Liver (tissue), 8 donors: ENCODE measurements at regions not wholly inside any gene's neighbourhood (a gene's known extent, or its start where the extent isn't known, plus 50 kb on each side); places are given as distances from the start of the nearest gene placed in this dataset.
"Not testable (repeated sequence)": the region's sequence is repeated elsewhere in the genome, so short reads cannot be mapped to it uniquely, and the experiment has no call there.

ENCODE experiments used
- DNase-seq: peaks from one replicate; pipeline ENCODE4 v3.0.0-alpha.2; 2017; ENCODE audit warnings: low spot score
- H3K27ac ChIP-seq, 2 donors: one replicate each; pipeline ENCODE4 v1.7.0; 2013; ENCODE audit warnings: inconsistent platforms in 2 of 2, low read length in 2 of 2, control low read depth in 1 of 2, low read depth in 1 of 2, mild to moderate bottlenecking in 1 of 2
- H3K27me3 ChIP-seq, 4 donors: one replicate each; pipeline versions ENCODE4 v1.6.1 to v1.7.0; 2013; ENCODE audit warnings: low read length in 3 of 4, inconsistent platforms in 1 of 4, mild to moderate bottlenecking in 1 of 4, moderate library complexity in 1 of 4; ENCODE audit not compliant: control insufficient read depth in 4 of 4, insufficient read depth in 4 of 4
- H3K36me3 ChIP-seq, 4 donors: one replicate each; pipeline versions ENCODE4 v1.6.1 to v1.7.0; 2013; ENCODE audit warnings: low read length in 3 of 4, mild to moderate bottlenecking in 3 of 4, low read depth in 1 of 4, moderate library complexity in 1 of 4; ENCODE audit not compliant: control insufficient read depth in 4 of 4, insufficient read depth in 3 of 4
- H3K4me1 ChIP-seq, 4 donors: one replicate each; pipeline versions ENCODE4 v1.6.1 to v1.7.0; 2013; ENCODE audit warnings: low read length in 3 of 4, mild to moderate bottlenecking in 3 of 4, moderate library complexity in 1 of 4; ENCODE audit not compliant: control insufficient read depth in 4 of 4, insufficient read depth in 4 of 4
- H3K4me3 ChIP-seq, 3 donors: one replicate each; pipeline versions ENCODE4 v1.6.1 to v1.7.0; 2013; ENCODE audit warnings: low read length in 3 of 3, control low read depth in 1 of 3, low read depth in 1 of 3, mild to moderate bottlenecking in 1 of 3
- H3K9ac ChIP-seq, 2 donors: one replicate each; pipeline ENCODE4 v1.7.0; 2013; ENCODE audit warnings: low read length in 2 of 2, mild to moderate bottlenecking in 2 of 2, moderate library complexity in 2 of 2, control low read depth in 1 of 2, low read depth in 1 of 2
- H3K9me3 ChIP-seq, 4 donors: one replicate each; pipeline versions ENCODE4 v1.6.1 to v1.7.0; 2013; ENCODE audit warnings: low read length in 3 of 4; ENCODE audit not compliant: control insufficient read depth in 4 of 4
- RAD21 ChIP-seq, 2 donors: IDR thresholded peaks; 2 replicates each; pipeline ENCODE4 v1.6.1; 2016; ENCODE audit warnings: antibody characterized with exemption in 2 of 2, mild to moderate bottlenecking in 2 of 2
- WGBS: extraction: QIAGEN DNeasy Blood & Tissue Kit; methylation state at CpG from one replicate; pipeline ENCODE4 v1.1.7; 2013; 5-methylcytosine and 5-hydroxymethylcytosine counted together
- TF ChIP-seq, protein P1 (sequence below): fragments of 150-350 bp; IDR thresholded peaks from 2 replicates; pipeline ENCODE4 v1.5.1; 2017; ENCODE audit warnings: improper control_type of control experiment, low read depth, low read length; ENCODE audit not compliant: missing input control
- donor health status: healthy.
- donor health status: healthy.
- donor health status: healthy.
- donor health status: healthy.
- donor health status: healthy.

DNA sequence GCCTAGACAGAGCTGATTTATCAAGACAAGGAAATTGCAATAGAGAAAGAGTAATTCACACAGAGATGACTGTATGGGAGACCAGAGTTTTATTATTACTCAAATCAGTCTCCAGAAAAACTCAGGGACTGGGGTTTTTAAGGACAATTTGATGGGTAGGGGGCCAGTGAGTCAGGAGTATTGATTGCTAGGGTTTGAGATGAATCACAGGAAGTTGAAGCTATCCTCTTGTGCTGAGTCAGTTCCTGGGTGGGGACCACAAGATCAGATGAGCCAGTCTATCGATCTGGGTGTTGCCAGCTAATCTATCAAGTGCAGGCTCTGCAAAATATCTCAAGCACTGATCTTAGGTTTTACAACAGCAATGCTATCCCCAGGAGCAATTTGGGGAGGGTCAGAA is 87.4 kb upstream of the TGIF2LY start:
- not testable (repeated sequence) for H3K4me3 ChIP-seq, DNase-seq, H3K27me3 ChIP-seq, H3K36me3 ChIP-seq, H3K4me1 ChIP-seq, H3K27ac ChIP-seq, H3K9ac ChIP-seq, H3K9me3 ChIP-seq
- 50% methylated on average over 1 of the region's 1 CpG for WGBS

- not testable (repeated sequence) for H3K27ac ChIP-seq
- 87% methylated on average over 3 of the region's 3 CpGs for WGBS
Observed at GRCh38 chrY:3494539-3494938, 84.3 kb upstream of the TGIF2LY start.

GRCh38 chrY:3527040-3527439 is 51.8 kb upstream of the TGIF2LY start:
- not testable (repeated sequence) for H3K9me3 ChIP-seq, H3K27ac ChIP-seq, H3K9ac ChIP-seq, H3K4me3 ChIP-seq, H3K4me1 ChIP-seq, DNase-seq, H3K36me3 ChIP-seq, H3K27me3 ChIP-seq
- 23% methylated on average over 5 of the region's 5 CpGs for WGBS
- TF ChIP-seq RAD21 (IDR thresholded peaks at IDR 0.05): peak in 1 of 2 donors; percentile 28
- TF ChIP-seq, protein P1, sequence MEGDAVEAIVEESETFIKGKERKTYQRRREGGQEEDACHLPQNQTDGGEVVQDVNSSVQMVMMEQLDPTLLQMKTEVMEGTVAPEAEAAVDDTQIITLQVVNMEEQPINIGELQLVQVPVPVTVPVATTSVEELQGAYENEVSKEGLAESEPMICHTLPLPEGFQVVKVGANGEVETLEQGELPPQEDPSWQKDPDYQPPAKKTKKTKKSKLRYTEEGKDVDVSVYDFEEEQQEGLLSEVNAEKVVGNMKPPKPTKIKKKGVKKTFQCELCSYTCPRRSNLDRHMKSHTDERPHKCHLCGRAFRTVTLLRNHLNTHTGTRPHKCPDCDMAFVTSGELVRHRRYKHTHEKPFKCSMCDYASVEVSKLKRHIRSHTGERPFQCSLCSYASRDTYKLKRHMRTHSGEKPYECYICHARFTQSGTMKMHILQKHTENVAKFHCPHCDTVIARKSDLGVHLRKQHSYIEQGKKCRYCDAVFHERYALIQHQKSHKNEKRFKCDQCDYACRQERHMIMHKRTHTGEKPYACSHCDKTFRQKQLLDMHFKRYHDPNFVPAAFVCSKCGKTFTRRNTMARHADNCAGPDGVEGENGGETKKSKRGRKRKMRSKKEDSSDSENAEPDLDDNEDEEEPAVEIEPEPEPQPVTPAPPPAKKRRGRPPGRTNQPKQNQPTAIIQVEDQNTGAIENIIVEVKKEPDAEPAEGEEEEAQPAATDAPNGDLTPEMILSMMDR: peak; percentile 13

More at GRCh38 chrY:3494539-3494938, 84.3 kb upstream of the TGIF2LY start:
- H3K4me3 ChIP-seq, H3K4me1 ChIP-seq, DNase-seq, H3K27me3 ChIP-seq, H3K9ac ChIP-seq, H3K36me3 ChIP-seq, H3K9me3 ChIP-seq: not testable (repeated sequence)
